Dedifferentiated amniotic fluid mesenchymal stem cell (primary cell): ENCODE measurements at regions not wholly inside any gene's neighbourhood (a gene's known extent, or its start where the extent isn't known, plus 50 kb on each side); places are given as distances from the start of the nearest gene placed in this dataset.
"Not testable (repeated sequence)": the region's sequence is repeated elsewhere in the genome, so short reads cannot be mapped to it uniquely, and the experiment has no call there.

ENCODE experiments used
- DNase-seq: peaks from one replicate; pipeline ENCODE4 v3.0.0-alpha.2; 2016; ENCODE audit errors: extremely low spot score

GRCh38 chr5:85654144-85654543, 963.6 kb upstream of the COX7C start:
- not testable (repeated sequence) for DNase-seq

DNA sequence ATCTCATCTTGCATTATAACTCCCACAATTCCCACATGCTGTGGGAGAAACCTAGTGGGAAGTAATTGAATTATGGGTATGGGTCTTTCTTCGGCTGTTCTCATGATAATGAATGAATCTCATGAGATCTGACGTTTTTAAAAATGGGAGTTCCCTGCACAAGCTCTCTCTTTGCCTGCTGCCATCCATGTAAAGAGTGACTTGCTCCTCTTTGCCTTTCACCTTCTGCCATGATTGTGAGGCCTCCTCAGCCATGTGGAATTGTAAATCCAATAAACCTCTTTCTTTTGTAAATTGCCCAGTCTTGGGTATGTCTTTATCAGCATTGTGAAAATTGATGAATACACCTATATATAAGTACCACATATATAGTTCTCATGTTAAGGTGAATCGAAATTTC, 961.7 kb upstream of the COX7C start:
- no peak for DNase-seq

- not testable (repeated sequence) for DNase-seq
Measured at GRCh38 chr5:85657328-85657727, 960.4 kb upstream of the COX7C start.

DNA sequence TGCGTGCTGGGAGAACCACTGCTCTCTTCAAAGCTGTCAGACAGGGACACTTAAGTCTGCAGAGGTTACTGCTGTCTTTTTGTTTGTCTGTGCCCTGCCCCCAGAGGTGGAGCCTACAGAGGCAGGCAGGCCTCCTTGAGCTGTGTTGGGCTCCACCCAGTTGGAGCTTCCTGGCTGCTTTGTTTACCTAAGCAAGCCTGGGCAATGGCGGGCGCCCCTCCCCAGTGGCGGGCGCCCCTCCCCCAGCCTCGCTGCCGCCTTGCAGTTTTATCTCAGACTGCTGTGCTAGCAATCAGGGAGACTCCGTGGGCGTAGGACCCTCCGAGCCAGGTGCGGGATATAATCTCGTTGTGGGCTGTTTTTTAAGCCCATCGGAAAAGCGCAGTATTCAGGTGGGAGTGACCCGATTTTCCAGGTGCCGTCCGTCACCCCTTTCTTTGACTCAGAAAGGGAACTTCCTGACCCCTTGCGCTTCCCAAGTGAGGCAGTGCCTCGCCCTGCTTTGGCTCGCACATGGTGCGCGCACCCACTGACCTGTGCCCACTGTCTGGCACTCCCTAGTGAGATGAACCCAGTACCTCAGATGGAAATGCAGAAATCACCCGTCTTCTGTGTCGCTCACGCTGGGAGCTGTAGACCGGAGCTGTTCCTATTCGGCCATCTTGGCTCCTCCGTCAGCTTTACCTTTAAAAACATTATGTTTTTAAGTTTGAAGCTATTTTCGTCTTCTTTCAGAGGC, 954.6 kb upstream of the COX7C start:
- DNase-seq, result not testable (repeated sequence)

- no peak for DNase-seq
Measured at GRCh38 chr5:85663708-85664031, 954.1 kb upstream of the COX7C start.

GRCh38 chr5:85670417-85670816, 947.3 kb upstream of the COX7C start:
- DNase-seq, result no peak

GRCh38 chr5:85671223-85671970, 946.3 kb upstream of the COX7C start:
- DNase-seq, result no peak

GRCh38 chr5:85681871-85682270, 935.9 kb upstream of the COX7C start:
- no peak for DNase-seq

DNA sequence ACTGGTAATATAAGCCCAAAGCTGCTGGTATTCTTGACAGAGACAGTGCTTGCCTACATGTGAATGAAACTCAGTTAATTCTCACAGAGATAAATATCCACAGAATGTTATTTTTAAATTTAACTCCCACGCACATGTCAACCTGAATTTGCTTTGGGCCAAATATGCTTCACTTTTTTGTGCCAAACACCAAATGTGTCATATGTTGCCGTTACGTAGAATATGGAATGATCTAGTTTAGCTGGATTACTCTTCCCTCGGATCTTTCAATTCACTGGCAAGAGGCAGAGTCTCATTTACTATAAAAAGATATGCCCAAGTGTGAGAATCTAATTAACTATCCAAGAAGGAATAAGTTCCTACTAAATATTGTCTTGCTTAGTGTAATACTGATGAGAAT, 933.4 kb upstream of the COX7C start:
- DNase-seq, result no peak

GRCh38 chr5:85703296-85703695, 914.4 kb upstream of the COX7C start:
- no peak for DNase-seq

DNA sequence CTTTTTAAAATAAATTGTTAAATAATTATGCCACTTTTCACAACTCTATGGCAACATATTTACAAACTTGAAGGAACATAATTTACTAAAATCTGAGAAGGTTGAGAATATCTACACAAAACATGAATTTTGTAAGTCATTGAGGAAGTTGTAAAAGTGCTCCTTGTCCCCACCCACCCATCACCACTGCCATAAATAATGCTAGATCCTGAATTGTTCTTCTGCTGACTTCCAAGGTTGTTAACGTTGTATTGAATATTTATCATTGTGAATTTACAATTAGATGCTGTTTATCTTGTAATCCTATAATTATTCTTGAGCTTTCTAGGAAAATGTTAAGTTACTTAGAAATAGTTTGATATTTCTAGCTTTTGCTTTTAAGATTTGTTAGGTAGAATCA, 908.0 kb upstream of the COX7C start:
- no peak for DNase-seq

DNA sequence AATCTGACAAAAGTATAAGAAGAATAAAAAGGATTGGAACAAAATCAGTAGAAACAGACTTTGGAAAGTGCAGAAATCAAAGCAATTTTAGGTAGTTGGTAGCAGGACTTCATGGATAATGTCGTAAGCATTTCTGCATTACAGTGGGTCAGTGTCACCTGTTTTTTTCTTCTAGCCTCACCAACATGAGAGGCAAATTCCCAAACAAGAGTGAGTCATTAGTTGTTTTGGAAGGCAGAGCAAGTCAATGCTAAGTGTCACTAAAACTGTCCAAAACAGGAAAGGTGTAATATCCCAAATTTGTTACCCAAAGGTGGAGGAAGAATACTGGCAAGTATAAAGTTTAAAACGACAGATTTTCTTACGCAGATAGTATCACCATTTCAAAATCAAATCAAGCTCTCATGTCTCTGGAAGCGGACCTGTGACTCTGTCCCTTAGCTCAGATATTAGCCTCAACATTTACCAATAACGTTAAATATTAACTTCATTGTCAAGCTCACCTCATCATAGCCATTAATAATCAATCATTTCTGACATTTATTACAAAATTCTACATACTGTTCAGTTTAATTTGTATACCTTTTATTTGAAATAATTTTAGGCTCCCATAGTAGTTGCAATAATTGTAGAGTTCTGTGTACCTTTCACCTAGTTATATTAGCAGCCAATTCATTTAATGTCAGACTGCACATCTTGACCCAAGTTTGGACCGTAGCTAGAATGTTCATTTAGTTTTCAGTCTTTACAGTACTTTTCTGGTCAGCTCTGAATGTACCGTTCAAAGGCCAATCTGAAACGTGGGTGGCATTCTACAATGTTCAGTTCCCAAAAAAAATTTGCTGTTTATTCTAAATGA, 901.2 kb upstream of the COX7C start:
- DNase-seq, result no peak

GRCh38 chr5:85717203-85717563, 900.6 kb upstream of the COX7C start:
- no peak for DNase-seq

DNA sequence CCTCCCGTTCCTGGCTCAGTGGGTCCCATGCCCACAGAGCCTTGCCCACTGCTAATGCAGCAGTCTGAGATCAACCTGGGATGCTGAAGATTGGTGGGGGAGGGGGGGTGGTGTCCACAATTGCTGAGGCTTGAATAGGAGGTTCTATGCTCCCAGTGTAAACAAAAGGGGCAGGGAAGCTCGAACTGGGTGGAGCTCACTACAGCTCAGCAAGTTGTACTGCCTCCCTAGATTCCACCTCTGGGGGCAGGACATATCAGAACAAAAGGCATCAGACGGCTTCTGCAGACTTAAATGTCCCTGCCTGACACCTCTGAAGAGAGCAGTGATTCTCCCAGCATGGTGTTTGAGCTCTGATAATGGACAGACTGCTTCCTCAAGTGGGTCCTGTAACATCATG, 885.6 kb upstream of the COX7C start:
- no peak for DNase-seq

DNA sequence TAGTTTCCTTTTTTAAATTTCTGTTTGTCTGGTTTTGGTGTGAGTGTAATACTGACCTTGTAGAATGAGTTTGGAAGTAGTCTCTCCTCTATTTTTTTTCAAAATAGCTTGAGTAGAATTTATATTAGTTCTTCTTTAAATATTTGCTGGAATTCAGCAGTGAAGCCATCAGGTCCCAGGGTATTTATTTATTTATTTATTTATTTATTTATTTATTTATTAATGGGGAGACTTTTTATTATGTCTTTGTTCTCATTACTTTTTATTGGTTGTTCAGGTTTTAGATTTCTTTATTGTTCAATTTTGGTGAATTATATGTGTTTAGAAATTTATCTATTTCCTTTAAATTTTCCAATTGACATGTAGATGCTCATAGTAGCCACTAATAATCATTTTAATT, 875.8 kb upstream of the COX7C start:
- DNase-seq, result no peak

DNA sequence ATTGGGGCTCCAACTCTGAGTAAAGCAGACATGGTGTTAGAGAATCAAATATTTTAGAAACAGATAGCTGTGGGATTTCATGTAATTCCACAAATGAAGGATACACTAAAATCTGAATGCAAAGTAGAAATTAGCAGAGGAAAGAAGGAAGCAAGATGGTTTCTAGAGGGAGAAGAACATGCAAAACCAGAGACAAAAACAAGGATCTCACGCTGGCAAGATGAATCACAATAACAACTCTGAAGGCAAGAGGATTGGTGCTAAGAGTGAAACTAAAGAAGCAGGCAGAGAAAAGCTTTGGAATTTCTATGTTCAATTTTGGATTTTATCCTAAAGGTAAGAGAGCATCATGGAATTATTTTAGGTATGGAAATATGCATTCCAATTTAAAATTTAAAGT, 857.2 kb upstream of the COX7C start:
- DNase-seq, result no peak

DNA sequence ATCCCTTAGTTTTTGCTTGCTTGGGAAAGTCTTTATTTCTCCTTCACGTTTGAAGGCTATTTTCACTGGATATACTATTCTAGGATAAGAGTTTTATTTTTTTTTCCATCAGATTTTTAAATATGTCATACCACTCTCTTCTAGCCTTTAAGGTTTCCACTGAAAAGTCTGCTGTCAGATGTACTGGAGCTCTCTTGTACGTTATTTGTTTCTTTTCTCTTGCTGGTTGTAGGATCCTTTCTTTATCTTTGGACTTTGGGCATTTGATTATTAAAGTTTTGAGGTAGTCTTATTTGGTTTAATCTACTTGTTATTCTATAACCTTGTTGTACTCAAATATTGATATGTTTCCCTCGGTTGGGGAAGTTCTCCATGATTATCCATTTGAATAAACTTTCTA, 848.4 kb upstream of the COX7C start:
- DNase-seq, result no peak

- DNase-seq, result no peak
Measured at GRCh38 chr5:85784746-85785145, 833.0 kb upstream of the COX7C start.

DNA sequence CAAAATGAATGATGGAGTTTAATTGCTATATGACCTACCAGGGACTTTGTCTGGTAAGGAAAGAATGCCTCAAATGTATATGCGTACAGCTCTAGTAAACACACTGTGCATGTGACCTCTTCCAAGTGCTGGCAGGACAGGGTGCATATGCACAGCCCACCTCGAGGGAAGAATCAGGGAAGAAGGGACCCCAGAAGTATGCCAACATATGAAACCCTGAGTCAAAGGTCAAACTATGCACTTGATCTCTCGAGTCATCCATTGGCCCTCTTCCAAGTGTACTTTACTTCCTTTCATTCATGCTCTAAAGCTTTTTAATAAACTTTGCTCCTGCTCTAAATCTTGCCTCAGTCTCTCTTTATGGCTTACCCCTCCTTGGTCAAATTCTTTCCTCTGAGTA, 804.6 kb upstream of the COX7C start:
- no peak for DNase-seq

DNA sequence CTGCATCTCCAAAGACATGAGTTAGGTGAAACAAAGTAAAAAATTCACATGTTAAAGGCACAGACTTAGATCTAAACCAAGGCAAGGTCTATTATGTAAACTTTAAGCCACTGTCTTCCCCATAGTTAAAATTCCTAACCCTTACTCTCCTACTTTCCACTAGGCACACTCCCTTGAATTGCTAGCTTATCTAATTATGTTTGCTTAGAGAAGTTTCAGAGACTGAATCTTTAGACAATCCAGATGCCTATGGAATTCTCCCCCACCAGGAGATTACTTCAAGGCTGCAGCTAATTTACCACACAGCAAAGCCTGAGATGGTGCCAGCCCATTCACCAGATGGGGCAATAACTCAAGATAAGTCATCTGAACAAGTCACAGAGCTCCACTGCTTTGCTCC, 803.1 kb upstream of the COX7C start:
- DNase-seq, result no peak

GRCh38 chr5:85823462-85824426, 794.0 kb upstream of the COX7C start:
- no peak for DNase-seq

DNA sequence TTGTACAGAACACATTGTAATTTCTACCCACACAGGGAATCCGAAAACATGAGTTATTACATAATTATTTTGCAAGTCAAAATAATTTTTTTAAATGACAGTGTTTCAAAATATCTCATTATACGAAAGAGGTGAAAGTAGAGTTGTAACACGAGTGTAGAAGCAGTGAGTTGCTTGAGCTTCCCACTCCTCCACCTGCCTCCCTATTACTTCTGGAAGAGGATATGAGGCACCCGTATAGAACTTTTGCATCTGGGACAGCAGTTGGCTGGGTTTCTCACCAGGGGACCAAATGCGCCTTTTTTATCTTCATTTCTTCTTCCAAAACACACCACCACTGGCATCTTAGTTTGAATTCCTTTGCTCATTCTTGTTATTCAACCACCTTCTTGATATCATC, 779.0 kb upstream of the COX7C start:
- DNase-seq, result no peak
